ENCODE measurements at regions not wholly inside any gene's neighbourhood (a gene's known extent, or its start where the extent isn't known, plus 50 kb on each side); places are given as distances from the start of the nearest gene placed in this dataset.

DNA sequence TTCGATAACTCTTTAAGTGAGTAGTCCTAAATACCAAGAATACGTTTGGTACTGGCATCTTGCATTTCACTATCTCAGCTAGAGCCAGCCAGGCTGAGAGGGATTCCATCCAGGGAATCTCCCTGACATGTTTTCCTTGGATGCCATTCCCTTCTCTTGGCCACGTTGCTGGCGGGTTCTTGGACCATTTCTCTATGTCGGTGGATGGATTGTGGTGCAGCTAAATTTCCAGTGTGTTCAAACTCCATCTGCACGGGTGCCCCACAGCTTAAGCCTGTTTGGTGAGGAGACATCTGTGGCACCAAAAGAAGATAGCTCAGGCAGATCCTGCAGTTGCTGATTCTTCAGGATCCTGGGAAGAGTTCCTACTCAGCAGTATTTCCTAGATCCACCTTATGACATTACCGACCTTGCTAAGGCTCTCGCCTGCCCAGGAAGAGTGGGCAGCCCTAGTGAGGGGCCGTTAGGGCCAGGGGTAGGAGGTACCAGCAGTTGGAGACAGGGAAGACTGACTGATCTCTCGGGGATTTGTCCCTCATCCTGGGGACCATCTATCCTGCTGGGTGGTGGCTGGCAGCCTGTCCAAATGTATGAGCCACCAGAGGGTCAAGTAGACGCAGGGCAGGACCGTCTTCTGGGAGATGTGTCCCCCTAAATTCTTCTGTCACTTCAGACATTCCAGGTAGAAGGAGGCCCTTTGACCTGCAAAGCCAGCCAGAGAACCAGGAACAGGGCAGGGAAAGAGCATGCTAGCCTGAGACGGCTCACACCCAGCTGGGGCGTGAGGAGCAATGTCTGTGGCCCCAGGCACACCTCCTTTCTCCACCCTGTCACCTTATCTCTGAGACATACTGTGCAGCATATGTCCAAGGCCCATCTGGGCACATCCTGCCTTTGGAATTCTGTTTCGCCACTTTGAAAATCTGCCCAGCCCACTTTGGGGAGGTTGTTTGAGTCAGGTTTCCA, 72.6 kb upstream of the CAPRIN2 start:
- no peak for DNase-seq

DNA sequence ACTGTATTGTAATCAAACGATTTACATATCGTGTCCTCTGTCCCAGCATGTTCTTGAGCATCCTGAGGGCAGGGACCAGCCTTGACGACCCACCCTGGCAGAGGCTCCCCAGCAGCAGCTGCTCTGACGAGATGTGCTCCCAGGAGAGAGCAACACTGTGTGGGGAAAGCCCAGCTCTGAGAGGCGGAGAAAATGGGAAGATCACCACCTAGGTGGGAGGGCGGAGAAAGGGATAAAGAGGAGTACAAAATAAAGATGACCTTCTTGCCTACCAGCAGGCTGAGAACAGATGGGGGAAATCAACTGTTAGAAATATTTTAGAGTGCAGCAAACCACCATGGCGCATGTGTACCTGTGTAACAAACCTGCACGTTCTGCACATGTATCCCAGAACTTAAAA, 71.5 kb upstream of the CAPRIN2 start:
- no peak for DNase-seq

DNA sequence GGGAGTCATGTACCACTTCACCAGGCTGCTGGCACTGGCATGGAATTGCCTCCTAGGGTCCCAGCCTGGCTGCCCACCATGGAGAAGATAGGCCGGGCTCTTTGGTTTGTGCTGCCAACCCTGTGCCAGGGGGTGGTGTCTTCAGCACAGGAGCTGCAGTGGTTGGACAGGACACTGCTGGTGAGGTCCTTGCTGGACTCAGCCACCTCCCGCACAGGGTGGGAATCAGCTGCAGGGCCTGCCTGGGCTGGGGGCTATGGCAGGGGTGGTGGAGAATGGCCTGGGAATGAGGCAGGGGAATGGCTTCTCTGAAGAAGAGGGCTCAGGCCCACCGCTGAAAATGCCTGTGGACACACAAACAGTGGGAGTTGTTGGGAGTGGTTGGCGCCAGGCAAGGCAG, 70.6 kb upstream of the CAPRIN2 start:
- DNase-seq = no peak

DNA sequence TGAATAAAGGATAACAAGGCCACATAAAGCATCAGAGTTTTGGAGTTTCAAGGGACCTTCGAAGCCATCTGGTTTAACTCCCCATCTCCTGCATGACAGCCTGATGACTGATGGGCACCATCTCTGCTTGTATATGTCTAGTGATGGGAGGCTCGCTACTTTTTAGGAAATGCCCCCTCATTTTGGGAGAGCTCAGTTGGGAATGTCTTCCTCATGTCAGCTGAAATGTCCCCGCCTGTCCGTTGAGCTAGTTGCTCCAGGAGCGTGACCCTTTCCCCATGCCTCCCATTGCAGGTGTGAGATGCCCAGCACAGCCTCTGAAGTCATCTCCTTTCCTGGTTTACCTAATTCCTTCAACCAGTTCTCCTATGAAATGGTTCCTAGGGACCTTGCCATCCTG, 69.6 kb upstream of the CAPRIN2 start:
- DNase-seq = no peak

DNA sequence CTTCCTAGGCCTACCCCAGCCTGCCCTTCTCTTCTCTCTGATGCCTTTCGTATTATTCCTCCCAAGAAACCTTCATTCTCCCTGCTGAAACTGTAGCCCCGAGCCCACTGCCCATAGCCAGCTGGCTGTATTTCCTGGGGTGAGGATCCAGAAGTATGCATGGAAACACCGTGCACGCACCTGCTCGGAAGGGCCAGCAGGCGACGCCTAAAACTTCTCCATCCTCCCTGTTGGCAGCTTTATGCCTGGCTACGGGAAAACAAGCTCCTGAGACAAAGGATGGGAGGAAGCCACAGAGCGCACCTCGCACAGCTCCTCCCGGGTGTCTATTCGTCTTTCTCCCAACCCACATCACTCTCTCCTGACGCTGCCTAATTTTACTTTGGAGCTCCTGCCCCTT, 69.0 kb upstream of the CAPRIN2 start:
- DNase-seq = no peak

DNA sequence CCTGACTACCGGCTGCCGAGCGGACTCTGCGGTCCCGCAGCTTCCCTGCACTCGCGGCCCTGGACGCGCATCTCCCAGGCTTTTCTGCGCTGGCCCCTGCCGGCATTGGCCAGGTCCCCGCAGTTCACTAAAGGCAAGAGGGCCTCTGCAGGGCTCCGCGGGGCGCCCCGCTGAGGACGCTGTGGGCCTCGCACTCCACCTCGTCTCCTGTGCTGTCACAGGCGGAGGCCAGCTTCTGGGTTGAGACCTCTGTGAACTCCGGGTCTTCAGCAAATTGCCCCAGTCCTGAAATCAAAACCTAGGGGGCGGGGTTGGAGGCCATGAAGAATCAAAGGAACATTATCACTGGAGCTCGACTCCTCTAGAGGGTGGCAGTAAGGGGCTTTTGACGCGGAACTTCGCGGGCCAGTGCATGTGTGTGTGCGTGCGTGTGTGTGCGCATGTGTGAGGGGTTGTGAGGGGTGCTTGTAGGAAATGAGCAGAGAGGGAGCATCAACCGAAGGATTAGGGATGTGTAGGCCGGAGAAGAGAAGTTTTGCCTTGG, 68.5 kb upstream of the CAPRIN2 start:
- DNase-seq = no peak

DNA sequence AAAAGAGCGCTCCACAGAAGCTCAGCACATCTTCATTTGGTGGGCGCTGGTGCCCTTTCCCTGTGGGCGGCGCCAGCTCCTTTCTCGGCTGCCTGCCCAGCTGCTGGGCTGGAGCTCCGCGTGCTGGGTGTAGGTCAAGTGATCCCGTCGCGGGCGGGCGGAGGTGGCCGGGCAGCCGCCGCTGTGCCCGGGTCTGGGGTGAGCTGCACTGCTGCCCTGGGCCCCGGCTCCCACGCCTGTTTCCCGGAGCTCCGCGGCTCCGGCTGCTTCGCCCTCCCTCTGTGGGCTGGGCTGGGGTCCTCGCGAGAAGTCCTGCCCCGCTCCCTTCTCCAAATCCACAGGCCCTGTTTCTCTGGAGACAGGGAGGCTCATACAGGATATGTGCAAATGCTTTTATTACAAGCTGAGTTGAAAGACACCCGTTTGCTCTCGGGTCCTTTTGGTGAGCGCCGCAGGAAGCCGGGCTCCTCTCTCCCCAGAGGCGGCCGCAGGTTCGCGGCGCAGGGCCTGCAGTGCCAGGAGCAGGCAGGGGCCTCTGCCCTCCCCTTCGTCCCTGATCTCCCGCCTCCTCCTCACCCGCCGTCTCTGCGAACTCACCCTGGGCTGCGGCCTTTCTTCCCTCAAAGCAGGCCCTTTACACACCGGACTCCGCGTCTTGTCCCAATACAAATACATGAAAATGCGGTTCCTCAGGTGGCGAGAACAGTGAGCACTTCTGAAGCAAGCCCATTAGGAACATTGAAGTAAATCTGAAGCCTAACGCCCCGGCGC, 67.8 kb upstream of the CAPRIN2 start:
- no peak for DNase-seq

DNA sequence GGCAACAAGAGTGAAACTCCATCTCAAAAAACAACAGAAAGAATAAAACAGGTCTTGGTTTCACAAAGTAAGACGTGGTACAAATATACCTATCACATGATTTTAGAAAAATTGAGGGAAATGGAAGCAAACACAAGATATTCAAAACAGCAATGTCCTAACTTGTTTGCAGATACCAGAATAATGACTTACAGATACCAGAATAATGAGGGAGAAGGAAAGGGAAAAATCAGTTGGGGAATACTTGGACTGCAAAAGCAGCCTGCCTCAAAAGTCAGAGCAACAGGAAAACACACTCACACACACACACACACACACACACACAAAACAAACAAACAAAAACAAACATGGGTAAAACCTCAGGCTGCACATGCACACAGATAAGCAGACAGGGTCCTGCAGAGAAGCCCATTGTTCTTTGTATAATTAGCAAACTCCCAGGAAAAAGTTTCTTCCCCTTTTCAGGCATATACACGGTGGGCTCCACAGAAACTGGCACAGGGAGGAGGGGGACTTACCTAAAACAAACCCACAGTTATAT, 65.7 kb upstream of the CAPRIN2 start:
- no peak for DNase-seq

DNA sequence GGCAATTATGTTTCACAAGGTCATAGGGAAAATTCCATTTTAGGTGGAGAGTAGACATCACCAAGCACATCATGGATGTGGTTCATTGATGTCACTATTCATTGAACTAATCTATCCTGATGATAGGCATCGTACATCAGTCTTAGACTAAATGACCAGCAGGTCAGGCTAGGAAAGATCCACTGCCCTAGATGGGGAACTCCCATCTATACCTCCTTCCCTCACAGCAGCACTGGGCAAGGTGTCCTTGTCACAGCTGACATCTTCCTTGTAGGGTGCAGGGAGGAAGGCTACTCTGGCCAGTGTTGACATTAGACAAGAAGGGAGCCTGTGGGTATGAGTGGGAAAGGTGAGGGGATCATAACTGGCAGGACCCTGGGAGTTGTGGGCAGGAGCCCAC, 63.8 kb upstream of the CAPRIN2 start:
- DNase-seq = no peak

DNA sequence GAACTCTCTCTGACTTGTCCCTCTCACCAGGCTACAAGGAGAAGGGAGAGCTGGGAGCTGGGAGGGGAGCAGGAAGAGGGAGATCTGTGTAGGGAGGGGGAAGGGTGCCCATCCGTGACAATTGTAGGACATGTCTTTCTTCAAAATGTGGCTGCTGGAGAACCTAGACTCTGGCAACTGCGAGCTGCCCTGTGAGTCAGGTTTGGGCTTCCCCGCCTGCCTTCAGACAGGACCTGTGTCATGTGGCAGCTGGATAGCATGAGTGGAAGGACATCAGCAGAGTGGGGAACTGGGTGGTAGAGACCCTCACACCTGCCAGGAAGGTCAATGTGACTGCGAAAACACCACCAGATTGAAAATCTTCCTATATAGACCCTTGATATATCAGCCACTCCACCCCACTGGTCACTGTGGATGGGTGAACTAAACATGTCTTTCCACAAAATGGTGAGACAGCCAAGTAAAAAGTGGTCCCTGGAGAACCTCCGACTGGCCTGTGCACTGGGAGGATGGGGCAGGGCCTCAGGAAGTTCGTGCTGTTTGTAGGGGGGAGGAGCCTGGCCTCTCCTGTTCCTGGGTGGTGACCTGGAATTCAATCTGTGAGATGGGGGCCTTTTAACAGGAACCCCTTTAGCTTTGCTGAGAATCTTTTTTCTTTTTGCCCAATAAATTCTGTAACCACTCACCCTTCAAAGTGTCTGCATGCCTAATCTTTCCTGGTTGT, 62.2 kb upstream of the CAPRIN2 start:
- DNase-seq = no peak

DNA sequence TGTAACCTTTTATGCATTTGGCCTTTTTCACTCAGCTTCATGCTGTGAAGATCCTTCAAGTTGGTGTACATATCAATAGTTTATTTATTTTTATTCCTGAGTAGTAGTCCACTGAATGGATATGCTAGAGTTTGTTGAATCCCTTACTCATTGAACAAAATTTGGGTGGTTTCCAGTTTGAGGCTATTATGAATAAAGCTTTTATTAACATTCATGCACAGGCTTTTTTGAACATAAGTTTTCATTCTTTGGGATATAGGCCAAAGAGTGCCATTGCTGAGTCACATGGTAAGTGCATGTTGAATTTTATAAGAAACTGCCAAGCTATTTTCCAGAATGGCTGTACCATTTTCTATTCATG, 59.5 kb upstream of the CAPRIN2 start:
- no peak for DNase-seq

DNA sequence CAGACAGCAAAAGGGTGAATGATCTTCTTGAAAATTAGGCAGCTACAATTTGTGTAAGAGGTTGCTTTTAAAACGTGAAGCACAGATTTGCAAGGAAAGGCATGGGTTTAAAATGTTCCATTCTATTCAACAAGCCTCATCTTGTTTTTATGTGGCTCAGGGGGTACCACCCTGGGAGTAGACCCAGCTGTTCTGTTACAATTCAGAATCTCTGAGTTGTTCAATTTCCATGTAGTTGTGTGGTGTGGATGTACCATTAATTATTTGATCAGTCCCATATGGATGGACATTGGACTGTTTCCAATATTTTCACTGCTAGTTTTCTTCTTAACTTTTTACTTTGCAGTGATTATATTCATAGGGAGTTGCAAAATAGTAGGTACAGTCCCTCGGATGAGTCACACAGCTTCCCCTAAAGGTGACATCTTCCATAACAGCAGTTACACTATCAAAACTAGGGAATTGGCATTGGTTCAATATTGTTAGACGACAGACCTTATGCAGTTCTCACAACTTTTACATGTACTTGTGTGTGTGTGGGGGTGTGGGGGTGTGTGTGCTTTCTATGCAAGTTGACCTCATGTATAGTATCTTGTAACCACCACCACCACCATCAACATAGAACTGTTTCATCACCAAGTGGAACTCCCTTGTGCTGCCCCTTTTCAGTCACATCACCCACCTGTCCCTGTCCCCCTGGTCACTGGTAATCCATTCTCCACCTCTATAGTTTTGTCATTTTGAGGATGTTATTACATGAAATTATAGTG, 59.0 kb upstream of the CAPRIN2 start:
- DNase-seq = no peak

DNA sequence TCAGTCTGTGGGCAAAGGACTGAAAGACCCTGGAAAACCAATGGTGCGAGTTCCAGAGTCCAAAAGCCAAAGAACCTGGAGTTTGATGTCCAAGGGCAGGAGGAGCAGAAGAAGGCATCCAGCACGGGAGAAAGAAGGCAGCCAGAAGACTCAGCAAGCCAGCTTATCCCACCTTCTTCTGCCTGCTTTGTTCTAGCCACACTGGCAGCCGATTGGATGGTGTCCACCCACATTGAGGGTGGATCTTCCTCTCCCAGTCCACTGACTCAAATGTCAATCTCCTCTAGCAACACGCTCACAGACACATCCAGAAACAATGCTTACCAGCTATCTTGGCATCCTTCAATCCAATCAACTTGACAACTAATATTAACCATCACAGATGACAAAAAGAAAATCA, 57.2 kb upstream of the CAPRIN2 start:
- no peak for DNase-seq

DNA sequence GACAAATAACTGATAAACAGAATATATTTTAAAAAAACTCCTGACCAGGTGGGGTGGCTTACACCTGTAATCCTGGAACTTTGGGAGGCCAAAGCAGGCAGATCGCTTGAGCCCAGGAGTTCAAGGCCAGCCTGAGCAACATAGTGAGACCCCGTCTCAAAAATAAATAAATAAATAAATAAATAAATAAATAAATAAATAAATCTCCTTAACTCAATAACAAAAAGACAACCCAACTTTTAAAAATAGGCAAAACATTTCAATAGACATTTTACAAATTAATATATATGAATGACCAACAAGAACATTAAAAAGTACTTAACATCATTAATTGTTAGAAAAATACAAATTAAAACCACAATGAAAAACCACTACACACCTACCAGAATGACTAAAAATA, 56.2 kb upstream of the CAPRIN2 start:
- no peak for DNase-seq

DNA sequence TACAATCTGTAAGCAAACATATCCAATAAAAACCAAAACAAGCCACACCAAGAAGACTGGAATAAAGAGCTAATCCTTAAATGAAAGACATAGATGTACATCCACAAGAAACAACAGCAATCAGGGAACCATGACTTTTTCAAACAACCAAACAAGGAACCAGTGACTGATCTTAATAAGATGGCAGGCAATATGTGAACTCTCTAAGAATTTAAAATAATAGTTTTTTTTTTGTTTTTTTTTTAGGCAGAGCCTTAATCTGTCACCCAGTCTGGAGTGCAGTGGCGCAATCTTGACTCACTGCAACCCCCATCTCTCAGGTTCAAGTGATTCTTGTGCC, 52.9 kb upstream of the CAPRIN2 start:
- no peak for DNase-seq

DNA sequence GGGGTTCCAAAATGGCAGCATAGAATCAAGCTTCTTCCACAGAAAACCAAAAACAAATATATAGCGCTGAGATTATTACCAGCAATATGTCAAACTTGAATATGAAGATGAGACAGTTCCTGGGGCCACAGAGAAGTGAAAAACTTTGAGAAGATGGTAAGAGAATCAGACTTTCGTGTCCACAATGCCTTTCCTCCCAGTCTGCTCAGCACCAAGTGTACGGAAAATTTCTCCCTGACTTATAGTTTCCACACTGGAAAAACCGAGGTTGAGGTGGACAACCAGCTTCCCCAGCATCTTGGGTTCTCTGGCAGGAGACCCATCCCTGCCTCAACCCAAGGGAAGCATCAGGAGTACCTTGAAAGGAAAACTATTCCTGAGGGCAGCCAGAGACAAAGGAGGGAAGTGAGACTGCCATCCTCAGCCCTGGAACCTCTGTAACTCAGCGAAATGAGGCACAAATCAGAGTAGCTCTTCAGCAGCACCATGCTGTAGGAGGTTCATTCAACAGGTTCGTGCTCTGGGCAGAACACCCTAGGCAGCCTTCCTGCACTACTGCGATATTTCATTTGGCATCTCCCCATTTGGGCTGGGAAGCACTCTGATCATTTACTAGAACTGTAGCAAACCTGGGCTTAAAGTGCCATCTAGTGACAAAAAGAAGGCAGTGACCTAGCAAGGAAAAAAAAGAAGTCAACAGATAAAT, 52.4 kb upstream of the CAPRIN2 start:
- DNase-seq = peak; percentile 64

DNA sequence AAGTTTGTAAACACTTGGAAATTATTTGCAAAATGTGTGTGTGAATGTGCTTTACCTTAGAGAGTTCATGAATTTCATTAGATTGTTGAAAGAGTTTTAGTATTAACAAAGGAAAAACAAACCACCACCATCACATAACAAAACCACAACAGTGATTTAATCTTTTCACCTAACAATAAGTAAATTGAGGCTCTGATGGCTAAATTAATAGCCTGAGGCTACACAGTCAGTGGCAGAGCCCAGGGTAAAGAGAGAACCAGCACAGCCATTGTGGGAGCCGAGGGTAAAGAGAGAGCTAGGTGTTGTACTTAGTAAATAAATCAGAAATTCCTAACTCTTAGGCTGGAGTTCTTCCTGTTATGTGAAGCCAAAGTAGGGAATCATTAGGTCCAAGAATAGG, 51.2 kb upstream of the CAPRIN2 start:
- DNase-seq = peak; percentile 5

Data from DMS153 (cell line).